SU-DHL-6 (cell line): ENCODE measurements at regions not wholly inside any gene's neighbourhood (a gene's known extent, or its start where the extent isn't known, plus 50 kb on each side); places are given as distances from the start of the nearest gene placed in this dataset.

Source experiments
- H2AFZ ChIP-seq: fragments of 200-600 bp; sonication (generic); 2 replicates; pipeline ENCODE4 v1.6.1; 2014; ENCODE audit warnings: low read depth, mild to moderate bottlenecking, moderate library complexity, mixed read lengths, antibody characterized with exemption, low read length; ENCODE audit not compliant: severe bottlenecking
- H3F3A ChIP-seq: fragments of 200-600 bp; shearing (Covaris generic); 2 replicates; pipeline ENCODE4 v1.6.0; 2016; ENCODE audit warnings: antibody characterized with exemption, mild to moderate bottlenecking; ENCODE audit not compliant: insufficient read depth
- H3K27ac ChIP-seq: fragments of 200-600 bp; sonication (generic); 2 replicates; pipeline ENCODE4 v1.5.1; 2016; ENCODE audit warnings: low read depth, mild to moderate bottlenecking, low read length, moderate library complexity, mixed read lengths
- H3K27me3 ChIP-seq: fragments of 200-600 bp; sonication (generic), shearing (Covaris generic); 2 replicates; pipeline ENCODE4 v1.6.0; 2014; ENCODE audit warnings: mild to moderate bottlenecking, low read length
- H3K36me3 ChIP-seq: fragments of 200-600 bp; sonication (generic); 2 replicates; pipeline ENCODE4 v1.6.1; 2014; ENCODE audit warnings: mild to moderate bottlenecking, low read length, mixed read lengths
- H3K4me2 ChIP-seq: fragments of 300-600, 200-600 bp; shearing (Covaris generic), sonication (generic); 2 replicates; pipeline ENCODE4 v1.6.0; 2014; ENCODE audit warnings: low read length, low read depth, mild to moderate bottlenecking; ENCODE audit not compliant: poor library complexity, severe bottlenecking
- H3K4me3 ChIP-seq: fragments of 200-600 bp; sonication (generic); 2 replicates; pipeline ENCODE4 v1.5.1; 2014; ENCODE audit warnings: antibody characterized with exemption, low read length, mild to moderate bottlenecking, mixed read lengths; ENCODE audit not compliant: insufficient read depth, poor library complexity, severe bottlenecking
- H3K79me2 ChIP-seq: fragments of 200-600 bp; sonication (generic); 2 replicates; pipeline ENCODE4 v1.6.1; 2014; ENCODE audit warnings: mild to moderate bottlenecking, low read length, moderate library complexity; ENCODE audit not compliant: insufficient read depth
- H3K9ac ChIP-seq: fragments of 200-600 bp; sonication (generic); 2 replicates; pipeline ENCODE4 v1.7.0; 2014; ENCODE audit warnings: mild to moderate bottlenecking, low read length
- H3K9me2 ChIP-seq: fragments of 200-600 bp; sonication (generic); replicated peaks from 2 replicates; pipeline ENCODE4 v1.6.1; 2014; ENCODE audit warnings: low read length; ENCODE audit not compliant: insufficient read depth
- H3K9me3 ChIP-seq: fragments of 200-600 bp; sonication (generic); 2 replicates; pipeline ENCODE4 v1.6.1; 2014; ENCODE audit warnings: low read length, mixed read lengths; ENCODE audit not compliant: insufficient read depth
- H4K20me1 ChIP-seq: fragments of 200-600 bp; sonication (generic); 2 replicates; pipeline ENCODE4 v1.6.1; 2014; ENCODE audit warnings: low read depth, mild to moderate bottlenecking, antibody characterized with exemption, low read length, moderate library complexity, mixed read lengths
- EZH2phosphoT487 ChIP-seq: fragments of 200-600 bp; sonication (generic), shearing (Covaris generic); conservative IDR thresholded peaks from 2 replicates; pipeline ENCODE4 v1.6.1; 2018; ENCODE audit warnings: mild to moderate bottlenecking, antibody characterized with exemption, low read length, moderate library complexity, mixed read lengths
- TF ChIP-seq, protein P1 (sequence below): fragments of 200-600 bp; sonication (generic); IDR thresholded peaks from one replicate; pipeline ENCODE4 v1.5.1; 2017; ENCODE audit warnings: antibody characterized with exemption, mild to moderate bottlenecking, low read length, moderate library complexity; ENCODE audit not compliant: insufficient read depth, poor library complexity, severe bottlenecking

GRCh38 chr13:105497597-105497996 lies 1037.9 kb downstream of the EFNB2 start:
- no peaks in the 10 kb centered on the region for H3K79me2 ChIP-seq
- no peaks in the 10 kb centered on the region for H3K9me2 ChIP-seq
- no peaks in the 10 kb centered on the region for H3F3A ChIP-seq
- no peaks in the 10 kb centered on the region for H3K36me3 ChIP-seq
- no peak overlapping the region for H3K4me2 ChIP-seq
- H4K20me1 ChIP-seq, result no peaks in the 10 kb centered on the region
- H3K4me3 ChIP-seq, result no peak overlapping the region
- H3K27ac ChIP-seq, result no peak overlapping the region
- H3K9ac ChIP-seq, result no peak overlapping the region
- no peaks in the 10 kb centered on the region for H3K27me3 ChIP-seq
- H3K9me3 ChIP-seq, result no peaks in the 10 kb centered on the region
- TF ChIP-seq EZH2phosphoT487, result no peak
- TF ChIP-seq, protein P1, sequence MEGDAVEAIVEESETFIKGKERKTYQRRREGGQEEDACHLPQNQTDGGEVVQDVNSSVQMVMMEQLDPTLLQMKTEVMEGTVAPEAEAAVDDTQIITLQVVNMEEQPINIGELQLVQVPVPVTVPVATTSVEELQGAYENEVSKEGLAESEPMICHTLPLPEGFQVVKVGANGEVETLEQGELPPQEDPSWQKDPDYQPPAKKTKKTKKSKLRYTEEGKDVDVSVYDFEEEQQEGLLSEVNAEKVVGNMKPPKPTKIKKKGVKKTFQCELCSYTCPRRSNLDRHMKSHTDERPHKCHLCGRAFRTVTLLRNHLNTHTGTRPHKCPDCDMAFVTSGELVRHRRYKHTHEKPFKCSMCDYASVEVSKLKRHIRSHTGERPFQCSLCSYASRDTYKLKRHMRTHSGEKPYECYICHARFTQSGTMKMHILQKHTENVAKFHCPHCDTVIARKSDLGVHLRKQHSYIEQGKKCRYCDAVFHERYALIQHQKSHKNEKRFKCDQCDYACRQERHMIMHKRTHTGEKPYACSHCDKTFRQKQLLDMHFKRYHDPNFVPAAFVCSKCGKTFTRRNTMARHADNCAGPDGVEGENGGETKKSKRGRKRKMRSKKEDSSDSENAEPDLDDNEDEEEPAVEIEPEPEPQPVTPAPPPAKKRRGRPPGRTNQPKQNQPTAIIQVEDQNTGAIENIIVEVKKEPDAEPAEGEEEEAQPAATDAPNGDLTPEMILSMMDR, result no peak
- no peak overlapping the region for H2AFZ ChIP-seq

DNA sequence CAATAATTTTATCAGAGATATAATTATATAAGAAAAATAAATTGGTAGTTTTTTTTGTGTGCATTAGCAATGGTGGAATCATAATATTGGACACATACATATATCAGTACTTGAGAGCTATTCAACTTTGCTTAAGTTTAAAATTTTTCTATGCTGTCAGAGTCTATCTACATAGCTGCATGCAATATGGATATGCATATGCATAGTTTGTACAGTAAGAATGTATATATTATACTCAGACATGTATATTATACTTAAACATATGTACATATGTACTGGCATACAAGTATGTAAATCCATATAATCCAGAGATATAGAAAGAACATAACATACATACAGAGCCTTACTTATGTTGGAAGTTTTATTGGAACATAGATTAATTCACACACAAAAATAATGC lies 1043.2 kb downstream of the EFNB2 start:
- TF ChIP-seq, protein P1, result no peak
- TF ChIP-seq EZH2phosphoT487, result no peak
- Histone ChIP-seq H3K9ac (no peak overlapping the region), H3K27ac (no peak overlapping the region), H3K79me2 (no peaks in the 10 kb centered on the region), H3K4me3 (no peak overlapping the region), H3K36me3 (no peaks in the 10 kb centered on the region), H2AFZ (no peak overlapping the region), H3K9me3 (no peaks in the 10 kb centered on the region), H4K20me1 (no peaks in the 10 kb centered on the region), H3K27me3 (no peaks in the 10 kb centered on the region), H3F3A (no peaks in the 10 kb centered on the region), H3K9me2 (no peaks in the 10 kb centered on the region), H3K4me2 (no peak overlapping the region)

- H3K4me3 ChIP-seq, result no peak overlapping the region
- H3K27me3 ChIP-seq, result no peaks in the 10 kb centered on the region
- no peaks in the 10 kb centered on the region for H3K9me3 ChIP-seq
- no peak overlapping the region for H2AFZ ChIP-seq
- no peaks in the 10 kb centered on the region for H3K79me2 ChIP-seq
- no peak overlapping the region for H3K27ac ChIP-seq
- no peaks in the 10 kb centered on the region for H3K9me2 ChIP-seq
- no peaks in the 10 kb centered on the region for H3F3A ChIP-seq
- TF ChIP-seq, protein P1, result no peak
- no peak for TF ChIP-seq EZH2phosphoT487
- H3K36me3 ChIP-seq, result no peaks in the 10 kb centered on the region
- no peaks in the 10 kb centered on the region for H4K20me1 ChIP-seq
- no peak overlapping the region for H3K9ac ChIP-seq
- H3K4me2 ChIP-seq, result no peak overlapping the region
These were observed 1044.1 kb downstream of the EFNB2 start for GRCh38 chr13:105491345-105491744.
